ENCODE measurements at regions not wholly inside any gene's neighbourhood (a gene's known extent, or its start where the extent isn't known, plus 50 kb on each side); places are given as distances from the start of the nearest gene placed in this dataset.
"Not testable (repeated sequence)": the region's sequence is repeated elsewhere in the genome, so short reads cannot be mapped to it uniquely, and the experiment has no call there.

GRCh38 chr6:122859676-122860075 lies 70.6 kb downstream of the SMPDL3A start:
- intact Hi-C loops (cut with DNase I) = no loop called here
- DNase-seq (ENCODE audit: low spot score) = no peak

- DNase-seq (ENCODE audit: low spot score) = no peak
- intact Hi-C loops (cut with DNase I) = no loop called here
Measured at GRCh38 chr6:122861594-122861993, 72.5 kb downstream of the SMPDL3A start.

- DNase-seq (ENCODE audit: low spot score) = no peak
- intact Hi-C loops (cut with DNase I) = no loop called here
Measured at GRCh38 chr6:122868137-122868536, 79.1 kb downstream of the SMPDL3A start.

- intact Hi-C loops (cut with DNase I) = loop anchor here (10.0 kb wide), 1 partner anchor 445 kb away; no protein-coding TSS in a partner anchor
- DNase-seq (ENCODE audit: low spot score) = no peak
Measured at GRCh38 chr6:122869437-122870024, 80.5 kb downstream of the SMPDL3A start.

- DNase-seq (ENCODE audit: low spot score) = no peak
- intact Hi-C loops (cut with DNase I) = loop anchor here (10.0 kb wide), 1 partner anchor 444 kb away; no protein-coding TSS in a partner anchor
Measured at GRCh38 chr6:122871079-122871478, 82.0 kb downstream of the SMPDL3A start.

GRCh38 chr6:122872311-122872710 lies 83.3 kb downstream of the SMPDL3A start:
- no peak for DNase-seq (ENCODE audit: low spot score)
- intact Hi-C loops (cut with DNase I) = loop anchor here (10.0 kb wide), 1 partner anchor 442 kb away; no protein-coding TSS in a partner anchor

GRCh38 chr6:122877302-122877701 lies 88.2 kb downstream of the SMPDL3A start:
- intact Hi-C loops (cut with DNase I) = loop anchor here (10.0 kb wide), 1 partner anchor 437 kb away; no protein-coding TSS in a partner anchor
- DNase-seq (ENCODE audit: low spot score) = no peak

- no peak for DNase-seq (ENCODE audit: low spot score)
- intact Hi-C loops (cut with DNase I) = loop anchor here (10.0 kb wide), 1 partner anchor 436 kb away; no protein-coding TSS in a partner anchor
Measured at GRCh38 chr6:122878796-122879195, 89.7 kb downstream of the SMPDL3A start.

GRCh38 chr6:122886481-122886880 lies 97.4 kb downstream of the SMPDL3A start:
- no peak for DNase-seq (ENCODE audit: low spot score)
- intact Hi-C loops (cut with DNase I) = no loop called here

- intact Hi-C loops (cut with DNase I) = no loop called here
- no peak for DNase-seq (ENCODE audit: low spot score)
Measured at GRCh38 chr6:122887941-122888340, 98.9 kb downstream of the SMPDL3A start.

- intact Hi-C loops (cut with DNase I); DNase-seq (ENCODE audit: low spot score): not testable (repeated sequence)
Measured at GRCh38 chr6:122888680-122889079, 99.6 kb downstream of the SMPDL3A start.

- intact Hi-C loops (cut with DNase I) = no loop called here
- DNase-seq (ENCODE audit: low spot score) = no peak
Measured at GRCh38 chr6:122890250-122890649, 101.2 kb downstream of the SMPDL3A start.

- no peak for DNase-seq (ENCODE audit: low spot score)
- intact Hi-C loops (cut with DNase I) = no loop called here
Measured at GRCh38 chr6:122894791-122895190, 101.2 kb upstream of the CLVS2 start.

GRCh38 chr6:122902326-122902725 lies 93.7 kb upstream of the CLVS2 start:
- intact Hi-C loops (cut with DNase I) = no loop called here
- no peak for DNase-seq (ENCODE audit: low spot score)

- intact Hi-C loops (cut with DNase I) = no loop called here
- DNase-seq (ENCODE audit: low spot score) = no peak
Measured at GRCh38 chr6:122903266-122903915, 92.6 kb upstream of the CLVS2 start.

- DNase-seq (ENCODE audit: low spot score) = no peak
- intact Hi-C loops (cut with DNase I) = no loop called here
Measured at GRCh38 chr6:122904166-122904565, 91.9 kb upstream of the CLVS2 start.

- intact Hi-C loops (cut with DNase I) = no loop called here
- no peak for DNase-seq (ENCODE audit: low spot score)
Measured at GRCh38 chr6:122913558-122913957, 82.5 kb upstream of the CLVS2 start.

- no peak for DNase-seq (ENCODE audit: low spot score)
- intact Hi-C loops (cut with DNase I) = no loop called here
Measured at GRCh38 chr6:122918714-122919113, 77.3 kb upstream of the CLVS2 start.

- intact Hi-C loops (cut with DNase I) = no loop called here
- no peak for DNase-seq (ENCODE audit: low spot score)
Measured at GRCh38 chr6:122930252-122931180, 65.5 kb upstream of the CLVS2 start.

GRCh38 chr6:122931916-122932315 lies 64.1 kb upstream of the CLVS2 start:
- intact Hi-C loops (cut with DNase I) = no loop called here
- no peak for DNase-seq (ENCODE audit: low spot score)

All from cardiac septum (tissue), 1 donor.